K562 (cell line): ENCODE measurements at regions not wholly inside any gene's neighbourhood (a gene's known extent, or its start where the extent isn't known, plus 50 kb on each side); places are given as distances from the start of the nearest gene placed in this dataset.

Source experiments
- ATAC-seq: fragments of 200-7000 bp; cut with Tn5 transposase; 3 replicates; pipeline ENCODE4 v1.9.1; 2020; ENCODE audit warnings: moderate library complexity
- BruUV-seq: library from RNA; stranded (reverse); fragments of 400-500 nt; replicated peaks from 2 replicates; lab custom pipeline; 2021; lab: Mats Ljungman, UMichigan
- CTCF ChIA-PET: fragments of 300-600 bp; formaldehyde crosslinking; extraction: SDS; loops from one replicate; lab custom pipeline; 2021; ENCODE audit warnings: low intra/inter-chr PET ratio; lab: Yijun Ruan, JAX
- POLR2A ChIA-PET: fragments of 300-600, 350-650 bp; sonication (Branson Sonifier 250); formaldehyde crosslinking; extraction: SDS; loops from one replicate; lab custom pipeline; 2021; ENCODE audit warnings: antibody characterized with exemption, inconsistent platforms; lab: Yijun Ruan, JAX
- DNase-seq, 4 experiments: peaks; one replicate each; pipeline versions ENCODE4 v3.0.0 to v3.0.0-alpha.2; 2011 to 2018; ENCODE audit warnings: low spot score in 3 of 4, mixed read lengths in 3 of 4; ENCODE audit errors: extremely low read depth in 1 of 4
- FAIRE-seq: peaks from 2 replicates; lab custom pipeline; 2011; peaks lifted over from hg19 to GRCh38; lab: Jason Lieb, UNC
- H2AFZ ChIP-seq: 2 replicates; pipeline ENCODE4 v1.6.0; 2011; ENCODE audit warnings: low read depth, low read length, control low read depth, inconsistent platforms
- H3K27ac ChIP-seq: fragments of 200-600 bp; 3 replicates; pipeline ENCODE4 v1.8.0; 2011; ENCODE audit warnings: low read depth, mild to moderate bottlenecking, control low read depth, inconsistent platforms, low read length, moderate library complexity, mixed read lengths; ENCODE audit errors: extremely low read depth
- H3K27me3 ChIP-seq, 2 experiments: fragments of 300-600 bp in 1 of 2; 2 replicates in 1 of 2; 3 replicates in 1 of 2; pipeline versions ENCODE4 v1.6.0 to v1.8.0; 2011; ENCODE audit warnings: inconsistent platforms in 2 of 2, low read length in 2 of 2, mild to moderate bottlenecking in 1 of 2, mixed read lengths in 1 of 2, moderate library complexity in 1 of 2; ENCODE audit not compliant: control insufficient read depth in 2 of 2, insufficient read depth in 2 of 2
- H3K36me3 ChIP-seq: fragments of 300-600 bp; 3 replicates; pipeline ENCODE4 v1.8.0; 2011; ENCODE audit warnings: mild to moderate bottlenecking, low read length, inconsistent platforms; ENCODE audit not compliant: control insufficient read depth, insufficient read depth
- H3K4me1 ChIP-seq, 2 experiments: fragments of 200-600 bp in 1 of 2; replicated peaks in 1 of 2; 2 replicates in 1 of 2; 3 replicates in 1 of 2; pipeline versions ENCODE4 v1.5.1 to v1.8.0; 2011; ENCODE audit warnings: inconsistent platforms in 2 of 2, low read length in 2 of 2, mild to moderate bottlenecking in 1 of 2, mixed read lengths in 1 of 2, moderate library complexity in 1 of 2; ENCODE audit not compliant: control insufficient read depth in 2 of 2, insufficient read depth in 2 of 2
- H3K4me2 ChIP-seq: 2 replicates; pipeline ENCODE4 v1.6.1; 2011; ENCODE audit warnings: low read length, control low read depth, inconsistent platforms, mixed read lengths; ENCODE audit not compliant: insufficient read depth
- H3K4me3 ChIP-seq: fragments of 200-600 bp; sonication (generic), shearing (Covaris generic); 2 replicates; pipeline ENCODE4 v1.5.1; 2016; ENCODE audit warnings: control low read depth, inconsistent platforms
- H3K79me2 ChIP-seq: fragments of 200-600 bp; 3 replicates; pipeline ENCODE4 v1.8.0; 2011; ENCODE audit warnings: low read length, inconsistent platforms; ENCODE audit not compliant: control insufficient read depth, insufficient read depth
- H3K9ac ChIP-seq, 2 experiments: 2 replicates each; pipeline versions ENCODE4 v1.6.0 to v1.6.1; 2011; ENCODE audit warnings: low read depth in 2 of 2, low read length in 2 of 2, control low read depth in 1 of 2, inconsistent platforms in 1 of 2, mild to moderate bottlenecking in 1 of 2, mixed read lengths in 1 of 2; ENCODE audit not compliant: insufficient read depth in 1 of 2
- H3K9me1 ChIP-seq: one replicate; pipeline ENCODE4 v1.6.0; 2011; ENCODE audit warnings: inconsistent platforms, mild to moderate bottlenecking, low read length, moderate library complexity; ENCODE audit not compliant: control insufficient read depth, insufficient read depth
- H3K9me3 ChIP-seq: replicated peaks from 2 replicates; pipeline ENCODE4 v1.5.1; 2011; ENCODE audit warnings: low read depth, low read length, inconsistent platforms; ENCODE audit not compliant: control insufficient read depth, insufficient read depth
- H4K20me1 ChIP-seq: replicated peaks from 2 replicates; pipeline ENCODE4 v1.6.1; 2011; ENCODE audit warnings: low read length, inconsistent platforms, mixed read lengths; ENCODE audit not compliant: control insufficient read depth, insufficient read depth
- EGR1 ChIP-seq: fragments of 450-650 bp; conservative IDR thresholded peaks from 2 replicates; pipeline ENCODE4 v1.6.1; 2017; ENCODE audit warnings: mild to moderate bottlenecking
- FOXA1 ChIP-seq: fragments of 450-650 bp; IDR thresholded peaks from 2 replicates; pipeline ENCODE4 v1.6.1; 2016; ENCODE audit warnings: mild to moderate bottlenecking, borderline replicate concordance
- FOXK2 ChIP-seq, 2 experiments: fragments of 450-650 bp; IDR thresholded peaks in 1 of 2; conservative IDR thresholded peaks in 1 of 2; 2 replicates each; pipeline ENCODE4 v1.6.1; 2016; ENCODE audit warnings: low read depth in 2 of 2, mild to moderate bottlenecking in 1 of 2
- GTF2A2 ChIP-seq: IDR thresholded peaks from 2 replicates; pipeline ENCODE4 v1.6.1; 2016; ENCODE audit warnings: mild to moderate bottlenecking, missing genetic modification characterization, missing compliant biosample characterization
- MBD2 ChIP-seq: sonication (generic); IDR thresholded peaks from 2 replicates; pipeline ENCODE4 v1.6.1; 2016; ENCODE audit warnings: low read depth, borderline replicate concordance
- NUFIP1 ChIP-seq: fragments of 450-650 bp; IDR thresholded peaks from 2 replicates; pipeline ENCODE4 v1.6.1; 2018; ENCODE audit not compliant: partially characterized antibody
- SNRNP70 ChIP-seq: fragments of 200-400 bp; formaldehyde crosslinking; optimal IDR thresholded peaks from 2 replicates; pipeline ENCODE3; 2017; ENCODE audit warnings: low read depth, low read length
- SOX6 ChIP-seq: fragments of 450-650 bp; IDR thresholded peaks from 2 replicates; pipeline ENCODE4 v1.6.1; 2014; ENCODE audit warnings: mild to moderate bottlenecking
- ZBTB11 ChIP-seq, 3 experiments: fragments of 200-800 bp in 1 of 3; fragments of 250-450 bp in 1 of 3; fragments of 450-650 bp in 1 of 3; sonication (Bioruptor Pico) in 1 of 3; sonication (Bioruptor generic) in 1 of 3; formaldehyde crosslinking in 1 of 3; IDR thresholded peaks; 2 replicates each; pipeline versions ENCODE4 v1.6.1 to v1.8.0; 2016 to 2022; ENCODE audit warnings: mild to moderate bottlenecking in 2 of 3, missing genetic modification characterization in 2 of 3, missing compliant biosample characterization in 1 of 3, moderate library complexity in 1 of 3
- ZFP1 ChIP-seq: fragments of 450-650 bp; formaldehyde crosslinking; IDR thresholded peaks from 2 replicates; pipeline ENCODE4 v1.4.0; 2020; ENCODE audit warnings: mild to moderate bottlenecking, mixed read lengths
- ZKSCAN8 ChIP-seq: fragments of 200-800 bp; sonication (Bioruptor generic); IDR thresholded peaks from 2 replicates; pipeline ENCODE4 v1.6.1; 2016; ENCODE audit warnings: missing genetic modification characterization, missing compliant biosample characterization
- ZNF121 ChIP-seq: sonication (generic); formaldehyde crosslinking; conservative IDR thresholded peaks from 2 replicates; pipeline ENCODE4 v1.8.0; 2022; ENCODE audit warnings: missing genetic modification reagents
- ZNF253 ChIP-seq: fragments of 250-450 bp; sonication (Bioruptor Pico); conservative IDR thresholded peaks from 2 replicates; pipeline ENCODE4 v1.6.1; 2021; ENCODE audit warnings: mild to moderate bottlenecking
- ZNF436 ChIP-seq: fragments of 250-450, 450-650 bp; sonication (Bioruptor Pico); formaldehyde crosslinking; IDR thresholded peaks from 2 replicates; pipeline ENCODE4 v1.7.0; 2020; ENCODE audit warnings: mild to moderate bottlenecking
- ZNF586 ChIP-seq: fragments of 450-650 bp; formaldehyde crosslinking; conservative IDR thresholded peaks from 2 replicates; pipeline ENCODE4 v1.4.0; 2020; ENCODE audit warnings: mild to moderate bottlenecking, moderate library complexity
- ZNF766 ChIP-seq: fragments of 200-800 bp; sonication (Bioruptor generic); conservative IDR thresholded peaks from 2 replicates; pipeline ENCODE4 v1.6.1; 2016; ENCODE audit warnings: missing genetic modification characterization, missing compliant biosample characterization
- WGBS: fragments of 100-300 bp; shearing (Covaris generic); methylation state at CpG from one replicate; pipeline ENCODE4 v1.1.6; 2016; ENCODE audit warnings: low coverage, mixed read lengths; ENCODE audit not compliant: insufficient coverage; ENCODE audit errors: missing lambda C conversion rate; 5-methylcytosine and 5-hydroxymethylcytosine counted together
- in situ Hi-C: fragments of 300-500 bp; cut with MboI; formaldehyde crosslinking; loops from 4 replicates; pipeline ENCODE4 v1.15.0; 2018; ENCODE audit warnings: inconsistent platforms, mixed read lengths
- intact Hi-C: fragments of 100-400 bp; cut with micrococcal nuclease; formaldehyde crosslinking; loops from 2 replicates; pipeline ENCODE4 v1.14.2; 2022
- TF ChIP-seq, protein P1 (sequence below): fragments of 250-450 bp; sonication (Bioruptor Pico); IDR thresholded peaks from 2 replicates; pipeline ENCODE4 v1.4.0; 2020; ENCODE audit warnings: mild to moderate bottlenecking, moderate library complexity

- no peak for DNase-seq
- H3K27me3 ChIP-seq: no peaks in the 10 kb centered on the region
- no peaks in the 10 kb centered on the region for H4K20me1 ChIP-seq
- TF ChIP-seq ZNF766 (CRISPR knock-in tag) (no peak), FOXA1 (no peak), ZNF121 (CRISPR knock-in tag) (no peak), ZBTB11 (CRISPR knock-in tag; IDR thresholded peaks at IDR 0.05) (no peak), ZKSCAN8 (CRISPR knock-in tag) (no peak), EGR1 (no peak), ZFP1 (CRISPR knock-in tag) (no peak), GTF2A2 (no peak), SOX6 (no peak), ZNF253 (CRISPR knock-in tag) (no peak), FOXK2 (conservative IDR thresholded peaks at IDR 0.05 in 1 of 2, IDR thresholded peaks at IDR 0.05 in 1 of 2; ENCODE audit: low read depth in 2 of 2) (no peak), ZNF436 (no peak), ZNF586 (CRISPR knock-in tag) (no peak), NUFIP1 (no peak), SNRNP70 (no peak), MBD2 (no peak)
- TF ChIP-seq, protein P1, sequence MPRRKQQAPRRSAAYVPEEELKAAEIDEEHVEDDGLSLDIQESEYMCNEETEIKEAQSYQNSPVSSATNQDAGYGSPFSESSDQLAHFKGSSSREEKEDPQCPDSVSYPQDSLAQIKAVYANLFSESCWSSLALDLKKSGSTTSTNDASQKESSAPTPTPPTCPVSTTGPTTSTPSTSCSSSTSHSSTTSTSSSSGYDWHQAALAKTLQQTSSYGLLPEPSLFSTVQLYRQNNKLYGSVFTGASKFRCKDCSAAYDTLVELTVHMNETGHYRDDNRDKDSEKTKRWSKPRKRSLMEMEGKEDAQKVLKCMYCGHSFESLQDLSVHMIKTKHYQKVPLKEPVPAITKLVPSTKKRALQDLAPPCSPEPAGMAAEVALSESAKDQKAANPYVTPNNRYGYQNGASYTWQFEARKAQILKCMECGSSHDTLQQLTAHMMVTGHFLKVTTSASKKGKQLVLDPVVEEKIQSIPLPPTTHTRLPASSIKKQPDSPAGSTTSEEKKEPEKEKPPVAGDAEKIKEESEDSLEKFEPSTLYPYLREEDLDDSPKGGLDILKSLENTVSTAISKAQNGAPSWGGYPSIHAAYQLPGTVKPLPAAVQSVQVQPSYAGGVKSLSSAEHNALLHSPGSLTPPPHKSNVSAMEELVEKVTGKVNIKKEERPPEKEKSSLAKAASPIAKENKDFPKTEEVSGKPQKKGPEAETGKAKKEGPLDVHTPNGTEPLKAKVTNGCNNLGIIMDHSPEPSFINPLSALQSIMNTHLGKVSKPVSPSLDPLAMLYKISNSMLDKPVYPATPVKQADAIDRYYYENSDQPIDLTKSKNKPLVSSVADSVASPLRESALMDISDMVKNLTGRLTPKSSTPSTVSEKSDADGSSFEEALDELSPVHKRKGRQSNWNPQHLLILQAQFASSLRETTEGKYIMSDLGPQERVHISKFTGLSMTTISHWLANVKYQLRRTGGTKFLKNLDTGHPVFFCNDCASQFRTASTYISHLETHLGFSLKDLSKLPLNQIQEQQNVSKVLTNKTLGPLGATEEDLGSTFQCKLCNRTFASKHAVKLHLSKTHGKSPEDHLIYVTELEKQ (CRISPR knock-in tag): no peak
- TF ChIP-seq, all 486 proteins: peak for 0
- FAIRE-seq: no peak
- Histone ChIP-seq H3K9me3 (no peaks in the 10 kb centered on the region), H3K79me2 (no peaks in the 10 kb centered on the region), H3K27ac (no peak overlapping the region), H3K9ac (no peak overlapping the region), H3K4me3 (no peak overlapping the region), H3K4me1 (no peaks in the 10 kb centered on the region), H3K4me2 (no peak overlapping the region), H2AFZ (no peak overlapping the region), H3K9me1 (no peaks in the 10 kb centered on the region), H3K36me3 (no peaks in the 10 kb centered on the region)
- CTCF ChIA-PET: no interaction called here
- intact Hi-C loops (no loop called here), in situ Hi-C loops (no loop called here)
- ATAC-seq: no peak
- BruUV-seq: no TSS peak
- POLR2A ChIA-PET: no interaction called here
- 0% methylated on average over 1 of the region's 1 CpG for WGBS
Measured at GRCh38 chr19:20320191-20320590, 153.2 kb downstream of the ZNF486 start.
